GM20000 (cell line): ENCODE measurements at regions not wholly inside any gene's neighbourhood (a gene's known extent, or its start where the extent isn't known, plus 50 kb on each side); places are given as distances from the start of the nearest gene placed in this dataset.

Experiments used
- DNase-seq: peaks from one replicate; pipeline ENCODE4 v3.0.0; 2012; ENCODE audit warnings: low spot score
- TF ChIP-seq, protein P1 (sequence below): IDR thresholded peaks from 2 replicates; pipeline ENCODE4 v1.5.1; 2012; ENCODE audit warnings: mild to moderate bottlenecking, control low read depth; ENCODE audit errors: extremely low read depth, missing control alignments

DNA sequence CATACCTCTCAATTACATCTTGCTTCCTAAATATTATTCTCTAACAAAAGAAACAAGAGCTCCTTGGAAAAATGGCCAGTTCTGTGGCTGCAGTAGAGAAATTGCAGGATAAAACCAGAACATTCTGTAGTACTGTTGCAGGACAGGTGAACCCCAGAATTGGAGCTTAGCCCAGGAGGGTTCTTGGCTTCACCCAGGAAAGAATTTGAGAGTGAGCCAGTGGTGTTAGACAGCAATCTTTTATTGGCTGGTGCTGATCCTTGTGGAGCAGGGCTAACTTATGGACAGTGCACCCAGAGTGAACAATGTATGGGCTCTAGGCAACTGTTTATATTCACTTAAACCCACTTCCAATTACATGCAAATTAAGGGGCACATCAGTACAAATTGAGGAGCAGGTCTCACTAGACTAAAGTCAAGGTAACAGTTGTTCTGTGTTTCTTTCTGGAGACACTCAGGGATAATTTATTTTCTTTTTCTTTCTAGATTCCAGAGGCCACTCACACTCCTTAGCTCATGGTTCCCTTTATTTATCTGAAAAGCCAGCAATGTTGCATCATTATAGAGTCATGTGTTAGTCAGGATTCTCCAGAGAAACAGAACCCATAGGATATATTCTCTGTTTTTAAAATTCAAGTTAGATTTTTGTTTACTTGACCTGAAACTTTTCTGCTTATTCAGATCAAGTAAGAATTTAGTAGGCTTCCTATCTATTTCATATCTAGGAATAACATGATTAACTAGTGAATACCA, 348.1 kb downstream of the CCDC85A start:
- DNase-seq = no peak
- TF ChIP-seq, protein P1, sequence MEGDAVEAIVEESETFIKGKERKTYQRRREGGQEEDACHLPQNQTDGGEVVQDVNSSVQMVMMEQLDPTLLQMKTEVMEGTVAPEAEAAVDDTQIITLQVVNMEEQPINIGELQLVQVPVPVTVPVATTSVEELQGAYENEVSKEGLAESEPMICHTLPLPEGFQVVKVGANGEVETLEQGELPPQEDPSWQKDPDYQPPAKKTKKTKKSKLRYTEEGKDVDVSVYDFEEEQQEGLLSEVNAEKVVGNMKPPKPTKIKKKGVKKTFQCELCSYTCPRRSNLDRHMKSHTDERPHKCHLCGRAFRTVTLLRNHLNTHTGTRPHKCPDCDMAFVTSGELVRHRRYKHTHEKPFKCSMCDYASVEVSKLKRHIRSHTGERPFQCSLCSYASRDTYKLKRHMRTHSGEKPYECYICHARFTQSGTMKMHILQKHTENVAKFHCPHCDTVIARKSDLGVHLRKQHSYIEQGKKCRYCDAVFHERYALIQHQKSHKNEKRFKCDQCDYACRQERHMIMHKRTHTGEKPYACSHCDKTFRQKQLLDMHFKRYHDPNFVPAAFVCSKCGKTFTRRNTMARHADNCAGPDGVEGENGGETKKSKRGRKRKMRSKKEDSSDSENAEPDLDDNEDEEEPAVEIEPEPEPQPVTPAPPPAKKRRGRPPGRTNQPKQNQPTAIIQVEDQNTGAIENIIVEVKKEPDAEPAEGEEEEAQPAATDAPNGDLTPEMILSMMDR = no peak

DNA sequence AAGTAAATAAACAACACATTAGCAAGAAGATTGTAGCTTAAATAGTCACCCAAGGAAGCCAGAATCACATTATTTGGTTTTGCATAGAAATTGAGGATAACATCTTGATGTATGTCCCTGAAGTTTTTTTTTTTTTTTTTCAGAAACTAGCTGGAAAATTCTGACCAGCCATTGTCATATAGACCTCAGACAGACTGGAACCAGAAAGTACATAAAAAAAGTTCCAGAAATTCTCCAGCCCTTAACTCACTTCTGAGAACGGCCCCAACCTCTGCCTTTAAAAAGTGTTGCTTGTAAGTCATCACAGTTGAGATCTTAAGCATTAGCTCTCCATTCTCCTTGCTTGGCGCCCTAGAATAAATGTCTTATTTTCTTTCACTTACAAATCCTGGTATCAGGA, 350.5 kb downstream of the CCDC85A start:
- DNase-seq = no peak
- TF ChIP-seq, protein P1 = no peak

DNA sequence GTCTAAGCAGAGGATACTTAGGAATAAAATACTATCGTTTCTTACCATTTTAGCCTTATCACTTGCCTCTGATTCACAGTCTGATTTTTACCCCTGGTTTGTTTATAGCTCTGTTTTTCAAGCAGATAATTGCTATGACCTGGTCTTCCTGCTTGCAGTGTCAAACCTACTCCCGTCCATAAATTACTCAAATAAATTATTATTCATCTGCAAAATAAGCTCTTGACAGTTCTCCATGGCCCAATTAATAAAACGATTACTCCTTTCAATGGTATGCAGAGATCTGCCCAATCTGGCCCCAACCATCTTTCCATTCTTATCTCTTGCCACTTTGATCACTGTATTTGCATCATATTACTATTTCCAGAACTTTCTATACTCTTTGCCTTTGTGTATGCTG, 354.0 kb downstream of the CCDC85A start:
- DNase-seq = no peak
- TF ChIP-seq, protein P1 = no peak

DNA sequence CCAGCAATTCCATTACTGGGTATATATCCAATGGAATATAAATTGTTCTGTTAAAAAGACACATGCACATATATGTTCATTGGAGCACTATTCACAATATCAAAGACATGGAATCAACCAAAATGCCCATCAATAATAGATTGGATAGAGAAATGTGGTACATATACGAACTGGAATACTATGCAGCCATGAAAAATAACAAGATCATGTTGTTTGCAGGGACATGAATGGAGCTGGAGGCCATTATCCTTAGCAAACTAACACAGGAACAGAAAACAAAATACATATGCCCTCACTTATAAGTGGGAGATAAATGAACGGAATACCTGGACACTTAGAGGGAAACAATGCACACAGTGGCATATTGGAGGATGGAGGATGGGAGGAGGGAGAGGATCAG, 355.8 kb downstream of the CCDC85A start:
- no peak for DNase-seq
- TF ChIP-seq, protein P1 = no peak

DNA sequence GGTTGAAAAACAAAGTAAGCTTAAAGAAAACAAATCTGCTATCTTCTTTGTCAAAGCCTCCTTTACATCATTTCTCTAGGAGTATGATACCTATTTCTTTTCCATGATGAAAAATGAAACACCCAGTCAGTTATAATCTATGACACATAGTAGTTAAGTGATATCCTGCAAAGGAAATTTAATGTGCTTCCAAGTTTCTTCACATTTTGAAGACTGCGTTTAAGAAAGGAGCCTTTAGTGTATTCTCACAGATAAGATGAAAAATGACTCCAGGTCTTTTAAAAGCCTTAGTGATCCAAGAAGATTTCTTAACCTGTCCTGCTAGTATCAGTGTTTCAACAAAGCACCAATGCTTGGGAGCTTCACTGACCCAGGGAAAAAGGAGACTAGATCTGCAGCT, 356.7 kb downstream of the CCDC85A start:
- DNase-seq = no peak
- TF ChIP-seq, protein P1 = no peak

DNA sequence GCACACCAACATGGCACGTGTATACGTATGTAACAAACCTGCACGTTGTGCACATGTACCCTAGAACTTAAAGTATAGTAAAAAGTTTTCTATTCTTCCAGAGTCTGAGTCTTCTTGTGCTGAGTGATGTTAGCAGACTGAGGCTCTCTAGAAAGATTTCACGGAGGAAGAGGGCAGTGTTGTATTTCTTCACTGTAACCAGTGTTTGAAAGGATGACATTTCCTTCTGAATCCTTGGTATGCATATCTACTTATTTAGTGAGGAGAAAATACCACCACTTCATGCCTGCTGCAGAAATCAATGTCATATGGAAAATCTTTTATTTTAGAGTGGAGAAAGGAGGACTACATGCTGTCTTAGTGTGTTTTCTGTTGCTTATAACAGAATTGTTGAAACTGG, 357.1 kb downstream of the CCDC85A start:
- DNase-seq = no peak
- TF ChIP-seq, protein P1 = no peak

DNA sequence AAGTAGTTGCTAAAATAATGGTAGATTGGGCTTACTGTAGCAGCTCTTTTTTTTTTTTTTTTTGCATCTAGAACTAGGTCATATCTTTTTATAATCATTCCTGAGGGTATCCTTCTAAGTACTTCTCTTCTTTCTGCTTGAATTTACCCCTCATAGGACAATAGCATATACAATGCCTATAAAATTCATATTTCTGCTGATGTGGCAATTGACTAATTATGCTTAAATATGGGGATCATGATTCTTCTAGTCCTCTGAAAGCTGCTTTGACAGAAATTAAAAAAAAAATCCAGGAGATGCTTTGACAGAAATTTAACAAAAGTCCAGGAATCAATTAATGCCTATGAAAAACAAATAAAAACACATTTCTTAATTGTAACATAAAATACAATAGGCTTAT, 358.4 kb downstream of the CCDC85A start:
- DNase-seq = no peak
- TF ChIP-seq, protein P1 = no peak
